HPDE6-E6E7 (cell line): ENCODE measurements at regions not wholly inside any gene's neighbourhood (a gene's known extent, or its start where the extent isn't known, plus 50 kb on each side); places are given as distances from the start of the nearest gene placed in this dataset.

Experiments used
- DNase-seq: peaks from one replicate; pipeline ENCODE4 v3.0.0; 2011; ENCODE audit warnings: missing footprints; ENCODE audit errors: extremely low spot score

DNA sequence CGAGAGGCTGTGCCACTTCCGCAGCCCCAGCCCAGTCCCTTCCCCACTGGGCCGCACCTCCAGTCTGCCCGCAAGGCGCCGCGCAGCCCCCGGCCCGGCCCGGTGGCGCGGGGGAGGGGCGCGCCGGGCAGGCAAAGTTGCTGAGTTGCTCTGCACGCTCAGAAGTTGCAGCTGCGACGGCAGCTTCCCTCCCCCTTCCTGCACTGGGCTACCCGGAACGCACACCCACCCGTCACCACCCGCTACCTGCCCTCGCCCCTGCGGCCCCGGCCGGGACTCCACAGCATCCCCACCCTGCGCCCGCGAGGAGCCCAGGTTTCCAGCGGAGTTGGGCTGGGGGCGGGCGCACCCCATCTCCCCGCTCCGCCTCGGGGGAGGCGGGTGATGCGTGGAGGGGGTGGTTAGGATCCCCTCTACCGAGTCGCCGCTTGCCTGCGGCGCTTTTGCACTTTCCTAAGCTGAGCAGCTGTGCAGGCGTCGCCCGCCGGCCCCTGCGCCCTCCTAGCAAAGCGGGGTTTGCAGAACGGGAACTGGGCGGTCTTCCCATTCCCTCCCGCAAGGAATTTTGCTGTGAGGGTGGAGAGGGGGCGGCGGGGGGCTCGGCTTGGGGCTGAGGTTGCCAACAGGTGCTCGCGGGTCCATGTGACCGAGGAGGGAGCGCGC lies 55.9 kb upstream of the RREB1 start:
- DNase-seq = no peak

DNA sequence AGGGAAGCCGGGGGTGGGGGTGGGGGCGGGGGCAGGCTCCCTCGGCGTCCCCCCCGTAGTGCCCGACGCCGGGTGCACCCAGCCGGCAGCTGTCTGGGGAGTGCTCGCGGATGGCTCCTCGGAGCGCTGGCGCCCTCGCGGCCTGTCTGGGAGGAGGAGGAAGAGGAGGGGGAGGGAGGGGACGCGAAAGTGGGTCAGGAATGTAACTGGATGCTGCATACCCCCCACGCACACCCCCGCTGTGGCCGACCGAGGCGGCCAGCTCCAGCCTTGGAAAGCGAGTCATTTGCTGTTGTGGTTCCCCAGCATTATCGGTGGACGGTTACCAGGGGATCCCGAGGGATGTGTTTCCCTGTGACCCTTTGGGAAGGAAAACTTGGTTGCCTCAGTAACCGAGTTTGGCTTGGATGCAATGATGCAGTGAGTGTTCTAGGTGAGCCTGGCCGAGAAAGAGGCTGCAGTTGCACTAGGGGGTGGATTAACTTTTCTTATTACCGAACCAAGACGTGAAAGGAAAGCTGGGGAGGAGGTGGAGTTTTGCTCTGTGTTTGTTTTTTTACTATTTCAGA lies 55.2 kb upstream of the RREB1 start:
- DNase-seq = no peak

GRCh38 chr6:7053125-7053774 lies 54.5 kb upstream of the RREB1 start:
- DNase-seq = no peak
